ENCODE measurements at regions not wholly inside any gene's neighbourhood (a gene's known extent, or its start where the extent isn't known, plus 50 kb on each side); places are given as distances from the start of the nearest gene placed in this dataset.

DNA sequence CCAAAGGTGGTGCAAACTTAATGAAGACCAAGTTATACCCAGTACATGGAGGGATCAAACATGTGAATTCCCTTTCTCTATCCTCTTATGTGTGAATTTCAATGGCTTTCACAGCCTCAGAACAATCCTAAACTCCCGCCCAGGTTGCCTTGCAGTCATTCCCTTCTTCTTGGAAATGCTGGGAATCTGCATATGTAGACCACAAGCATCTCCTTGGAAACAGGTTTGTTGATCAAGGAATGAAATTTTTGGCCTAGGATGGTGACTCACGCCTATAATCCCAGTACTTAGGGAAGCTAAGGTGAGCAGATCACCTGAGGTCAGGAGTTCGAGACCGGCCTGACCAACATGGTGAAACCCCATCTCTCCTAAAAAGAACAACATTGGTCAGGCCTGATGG is 77.8 kb upstream of the ABI1 start:
- no peak for TF ChIP-seq BHLHE40 (IDR thresholded peaks at IDR 0.05; ENCODE audit: borderline replicate concordance)
- TF ChIP-seq FOXA1 (IDR thresholded peaks at IDR 0.05): no peak
- TF ChIP-seq, protein P1, sequence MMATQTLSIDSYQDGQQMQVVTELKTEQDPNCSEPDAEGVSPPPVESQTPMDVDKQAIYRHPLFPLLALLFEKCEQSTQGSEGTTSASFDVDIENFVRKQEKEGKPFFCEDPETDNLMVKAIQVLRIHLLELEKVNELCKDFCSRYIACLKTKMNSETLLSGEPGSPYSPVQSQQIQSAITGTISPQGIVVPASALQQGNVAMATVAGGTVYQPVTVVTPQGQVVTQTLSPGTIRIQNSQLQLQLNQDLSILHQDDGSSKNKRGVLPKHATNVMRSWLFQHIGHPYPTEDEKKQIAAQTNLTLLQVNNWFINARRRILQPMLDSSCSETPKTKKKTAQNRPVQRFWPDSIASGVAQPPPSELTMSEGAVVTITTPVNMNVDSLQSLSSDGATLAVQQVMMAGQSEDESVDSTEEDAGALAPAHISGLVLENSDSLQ (IDR thresholded peaks at IDR 0.05): no peak
- no peak for TF ChIP-seq FOXM1 (IDR thresholded peaks at IDR 0.05; ENCODE audit: borderline replicate concordance)
- no peak for TF ChIP-seq SP1 (IDR thresholded peaks at IDR 0.05)
- no peak for TF ChIP-seq FOXK2 (IDR thresholded peaks at IDR 0.05)
- no peak for TF ChIP-seq SUZ12 (IDR thresholded peaks at IDR 0.05)
- no peak for TF ChIP-seq LEF1 (IDR thresholded peaks at IDR 0.05; ENCODE audit: borderline replicate concordance)
- TF ChIP-seq ZNF384 (IDR thresholded peaks at IDR 0.05): no peak
- no peak for TF ChIP-seq NFRKB (IDR thresholded peaks at IDR 0.05)
- TF ChIP-seq TARDBP (IDR thresholded peaks at IDR 0.05): no peak
- TF ChIP-seq ELF4 (IDR thresholded peaks at IDR 0.05): no peak
- no peak for TF ChIP-seq CTBP1 (IDR thresholded peaks at IDR 0.05; ENCODE audit: borderline replicate concordance)

All from HEK293T (cell line).